AG10803 (cell line): ENCODE measurements at regions not wholly inside any gene's neighbourhood (a gene's known extent, or its start where the extent isn't known, plus 50 kb on each side); places are given as distances from the start of the nearest gene placed in this dataset.

Experiments used
- DNase-seq: peaks from one replicate; pipeline ENCODE4 v3.0.0; 2010; ENCODE audit warnings: low read depth
- H3K4me3 ChIP-seq: 2 replicates; pipeline ENCODE4 v1.5.1; 2011; ENCODE audit warnings: mild to moderate bottlenecking, low read length, control low read depth
- TF ChIP-seq, protein P1 (sequence below): conservative IDR thresholded peaks from 2 replicates; pipeline ENCODE4 v1.5.1; 2011; ENCODE audit warnings: mild to moderate bottlenecking, low read length, control low read depth, inconsistent platforms

DNA sequence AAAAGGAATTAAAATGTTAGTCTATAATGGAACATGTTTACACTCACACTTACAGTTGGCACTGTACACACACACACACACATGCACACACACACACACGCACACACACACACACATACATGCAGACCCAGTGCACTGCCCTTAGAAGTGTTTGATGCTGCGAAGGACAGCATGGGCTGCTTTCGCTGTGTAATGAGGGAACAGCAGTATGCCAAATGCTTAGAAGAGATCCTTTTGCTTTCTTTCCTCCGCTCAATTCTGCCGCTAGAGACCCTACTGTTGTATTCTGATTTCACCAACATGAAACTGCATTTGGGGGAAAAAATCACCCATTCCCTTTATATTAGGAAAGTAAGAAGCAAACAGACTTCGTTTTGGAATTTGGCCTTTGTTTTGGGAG lies 217.9 kb downstream of the ENGASE start:
- TF ChIP-seq, protein P1, sequence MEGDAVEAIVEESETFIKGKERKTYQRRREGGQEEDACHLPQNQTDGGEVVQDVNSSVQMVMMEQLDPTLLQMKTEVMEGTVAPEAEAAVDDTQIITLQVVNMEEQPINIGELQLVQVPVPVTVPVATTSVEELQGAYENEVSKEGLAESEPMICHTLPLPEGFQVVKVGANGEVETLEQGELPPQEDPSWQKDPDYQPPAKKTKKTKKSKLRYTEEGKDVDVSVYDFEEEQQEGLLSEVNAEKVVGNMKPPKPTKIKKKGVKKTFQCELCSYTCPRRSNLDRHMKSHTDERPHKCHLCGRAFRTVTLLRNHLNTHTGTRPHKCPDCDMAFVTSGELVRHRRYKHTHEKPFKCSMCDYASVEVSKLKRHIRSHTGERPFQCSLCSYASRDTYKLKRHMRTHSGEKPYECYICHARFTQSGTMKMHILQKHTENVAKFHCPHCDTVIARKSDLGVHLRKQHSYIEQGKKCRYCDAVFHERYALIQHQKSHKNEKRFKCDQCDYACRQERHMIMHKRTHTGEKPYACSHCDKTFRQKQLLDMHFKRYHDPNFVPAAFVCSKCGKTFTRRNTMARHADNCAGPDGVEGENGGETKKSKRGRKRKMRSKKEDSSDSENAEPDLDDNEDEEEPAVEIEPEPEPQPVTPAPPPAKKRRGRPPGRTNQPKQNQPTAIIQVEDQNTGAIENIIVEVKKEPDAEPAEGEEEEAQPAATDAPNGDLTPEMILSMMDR: no peak
- H3K4me3 ChIP-seq: no peak overlapping the region
- no peak for DNase-seq

DNA sequence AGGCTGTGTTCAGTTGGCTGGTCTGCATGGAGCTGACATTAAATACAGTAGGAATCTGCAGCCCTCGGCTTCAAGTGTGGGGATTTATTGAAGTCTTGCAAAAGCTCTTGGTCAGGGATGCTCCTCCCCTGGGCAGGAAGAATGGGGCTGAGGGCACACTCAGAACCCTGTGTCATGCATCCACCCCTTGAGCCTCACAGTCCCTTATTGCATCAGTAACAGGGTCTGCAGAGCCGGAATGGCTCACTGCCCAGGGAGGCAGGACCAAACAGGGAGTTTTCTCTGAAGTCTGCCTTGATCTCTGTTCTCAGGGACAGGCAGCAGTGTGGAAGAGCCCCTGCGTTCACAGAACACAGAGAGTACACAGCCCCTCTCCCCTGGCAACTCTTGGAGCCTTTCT lies 216.8 kb downstream of the ENGASE start:
- TF ChIP-seq, protein P1: no peak
- no peak overlapping the region for H3K4me3 ChIP-seq
- DNase-seq: no peak

DNA sequence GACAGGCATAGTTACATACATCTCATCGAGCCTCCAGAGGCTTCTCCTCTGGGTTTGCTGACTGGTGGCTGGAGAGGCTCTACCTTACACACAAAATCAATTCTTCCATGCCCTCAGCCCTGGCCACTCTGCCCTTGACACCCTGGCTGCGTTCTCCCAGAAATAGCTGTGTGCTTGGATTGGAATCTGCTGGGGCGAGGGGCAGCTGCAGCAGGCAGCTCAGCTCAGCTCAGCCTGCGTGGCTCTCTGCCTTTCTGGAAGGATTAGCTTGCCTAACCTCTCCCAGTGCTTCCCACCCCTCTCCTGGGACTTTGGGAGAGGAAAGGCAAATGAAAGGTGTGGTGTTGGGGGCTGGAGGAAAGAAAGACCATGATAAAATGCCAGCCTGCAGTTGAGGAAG lies 216.1 kb downstream of the ENGASE start:
- H3K4me3 ChIP-seq: no peak overlapping the region
- no peak for DNase-seq
- TF ChIP-seq, protein P1: no peak

DNA sequence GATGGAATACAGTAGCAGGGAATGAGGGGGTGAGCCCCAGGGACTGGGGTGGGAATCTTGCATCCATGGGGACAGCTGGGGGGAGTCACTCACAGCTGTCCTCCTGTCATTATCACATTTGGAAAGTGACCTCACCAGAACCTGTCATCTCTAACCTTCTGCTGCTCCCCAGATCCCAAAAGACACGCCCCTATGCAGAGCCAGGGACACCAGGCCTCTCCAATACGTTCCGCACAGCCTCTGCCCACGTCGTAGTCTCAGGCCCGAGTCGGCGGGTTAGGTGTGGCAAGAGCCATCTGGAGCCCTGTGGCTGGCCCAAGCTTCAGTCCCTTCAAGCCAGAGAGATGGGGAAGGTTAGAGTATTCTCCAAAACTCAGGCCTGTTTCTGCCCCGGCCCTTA lies 214.3 kb downstream of the ENGASE start:
- TF ChIP-seq, protein P1: no peak
- DNase-seq: no peak

DNA sequence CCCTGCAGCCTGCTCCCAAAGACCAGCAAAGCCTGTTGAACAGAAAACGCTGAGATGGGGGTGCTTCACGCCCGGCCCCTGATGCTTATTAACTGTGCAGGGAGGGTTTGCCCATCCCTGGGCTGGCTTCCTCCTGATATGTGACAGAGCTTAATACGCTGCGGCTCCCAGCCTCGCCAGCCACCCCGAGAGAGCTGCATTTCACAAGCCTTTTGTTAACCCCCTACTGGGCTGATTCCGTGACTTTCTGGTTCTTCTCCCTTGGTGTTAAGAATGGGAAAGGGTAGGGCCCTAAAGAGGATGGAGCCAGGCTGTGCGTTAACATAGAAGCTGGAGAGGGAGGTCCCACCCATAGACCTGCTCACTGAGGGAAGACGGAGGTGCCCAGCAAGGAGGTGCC lies 211.8 kb downstream of the ENGASE start:
- H3K4me3 ChIP-seq: no peak overlapping the region
- TF ChIP-seq, protein P1: no peak
- DNase-seq: no peak

More for the DNA sequence above, 214.3 kb downstream of the ENGASE start:
- H3K4me3 ChIP-seq: no peak overlapping the region

DNA sequence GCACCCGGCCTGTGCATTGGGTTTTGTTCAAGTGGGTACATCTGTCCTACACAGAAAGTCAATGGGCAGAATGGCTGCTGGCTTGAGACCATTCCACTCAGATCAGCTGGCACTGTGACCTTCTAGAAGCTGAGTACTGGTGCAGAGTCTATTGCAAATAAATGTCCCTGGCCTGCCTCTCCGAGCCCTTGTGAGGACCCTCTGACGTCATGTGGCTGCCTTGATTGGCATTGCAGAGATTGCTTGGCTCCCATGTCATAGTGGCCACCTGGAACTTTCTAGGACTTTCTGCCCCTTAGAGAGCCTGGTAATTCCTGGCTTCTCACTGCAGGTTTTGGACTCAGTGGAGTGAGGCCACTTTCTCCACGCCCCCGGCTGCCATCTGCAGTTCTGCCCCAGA lies 211.3 kb downstream of the ENGASE start:
- TF ChIP-seq, protein P1: no peak

DNA sequence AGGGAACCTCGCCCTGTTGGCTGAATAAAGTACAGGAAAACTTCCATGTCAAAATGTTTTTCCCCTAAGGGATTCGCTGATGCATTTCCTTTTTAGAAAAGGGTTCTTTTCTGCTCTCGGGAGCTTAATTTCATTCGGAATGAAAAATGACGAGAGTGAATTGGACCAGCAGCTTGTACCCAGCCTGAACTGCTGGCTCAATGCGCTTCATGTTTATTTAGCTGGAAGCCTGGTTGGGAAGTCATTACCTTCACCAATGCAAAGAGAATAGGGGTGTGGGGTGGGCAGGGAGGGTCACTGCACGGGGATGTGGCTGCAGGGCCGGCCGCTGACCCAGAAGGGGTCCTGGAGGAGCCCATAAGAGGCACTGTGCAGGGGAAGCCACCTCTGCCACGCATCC lies 207.7 kb downstream of the ENGASE start:
- no peak overlapping the region for H3K4me3 ChIP-seq
- DNase-seq: no peak
- TF ChIP-seq, protein P1: no peak

More for the DNA sequence above, 211.3 kb downstream of the ENGASE start:
- H3K4me3 ChIP-seq: no peak overlapping the region
- DNase-seq: no peak
